Activated naive CD8-positive, alpha-beta T cell treated with anti-CD3 and anti-CD28 coated beads for 36 hours (primary cell): ENCODE measurements at regions not wholly inside any gene's neighbourhood (a gene's known extent, or its start where the extent isn't known, plus 50 kb on each side); places are given as distances from the start of the nearest gene placed in this dataset.

ENCODE experiments used
- DNase-seq: peaks from one replicate; pipeline ENCODE4 v3.0.0; 2021
- H3K27ac Mint-ChIP-seq: one replicate; pipeline ENCODE4 v1.8.0; 2022; ENCODE audit warnings: mild to moderate bottlenecking, moderate library complexity, mixed read lengths
- H3K27me3 Mint-ChIP-seq: one replicate; pipeline ENCODE4 v1.8.0; 2022; ENCODE audit warnings: mild to moderate bottlenecking, mixed read lengths
- H3K36me3 Mint-ChIP-seq: one replicate; pipeline ENCODE4 v1.8.0; 2021; ENCODE audit warnings: mild to moderate bottlenecking, mixed read lengths
- H3K4me1 Mint-ChIP-seq: one replicate; pipeline ENCODE4 v1.8.0; 2021; ENCODE audit warnings: mixed read lengths
- H3K4me3 Mint-ChIP-seq: one replicate; pipeline ENCODE4 v1.8.0; 2022; ENCODE audit warnings: mild to moderate bottlenecking, moderate library complexity, mixed read lengths
- H3K9me3 Mint-ChIP-seq: one replicate; pipeline ENCODE4 v1.8.0; 2022; ENCODE audit warnings: mixed read lengths

GRCh38 chr13:47646298-47646697, 354.8 kb downstream of the SUCLA2 start:
- no peak for DNase-seq
- Mint-ChIP-seq H3K4me1 (no peaks in the 10 kb centered on the region), H3K9me3 (no peaks in the 10 kb centered on the region)

DNA sequence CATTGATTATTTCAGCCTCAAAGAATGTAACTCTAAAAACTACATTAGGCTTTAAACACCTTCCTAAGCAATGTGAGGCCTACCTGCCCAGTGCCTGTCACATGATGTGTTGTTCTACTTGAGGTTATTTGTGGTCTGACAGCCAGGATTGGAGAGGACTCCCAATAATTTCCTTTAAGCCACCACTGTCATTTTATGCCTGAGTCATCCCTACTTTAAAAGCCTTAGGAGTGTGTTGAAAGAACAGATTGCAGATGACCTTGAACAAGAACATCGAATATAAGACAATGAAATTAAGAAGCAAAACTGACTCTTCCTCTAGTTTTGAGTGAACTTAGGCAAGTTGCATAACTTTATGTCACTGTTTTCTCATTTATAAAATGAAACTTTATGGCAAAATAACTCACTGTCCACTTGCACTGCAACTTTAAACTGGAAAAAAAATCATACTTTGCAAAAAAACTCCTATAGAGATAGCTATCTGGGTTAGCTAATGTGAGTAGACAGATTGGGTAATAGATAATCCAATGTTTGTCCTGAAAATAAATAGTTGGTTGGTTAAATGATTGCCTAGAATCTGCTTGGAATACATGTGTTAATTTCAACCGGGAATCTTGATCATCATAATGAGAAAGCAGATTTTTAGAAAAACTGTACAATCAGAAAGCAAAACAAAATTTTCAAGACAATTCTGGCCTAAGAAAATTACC, 361.2 kb downstream of the SUCLA2 start:
- Mint-ChIP-seq H3K4me3 (no peak overlapping the region), H3K36me3 (no peaks in the 10 kb centered on the region), H3K4me1 (no peaks in the 10 kb centered on the region), H3K27ac (no peak overlapping the region), H3K9me3 (peaks cover 11% of the 10 kb centered on the region), H3K27me3 (no peaks in the 10 kb centered on the region)
- no peak for DNase-seq

More at GRCh38 chr13:47646298-47646697, 354.8 kb downstream of the SUCLA2 start:
- Mint-ChIP-seq H3K36me3 (no peaks in the 10 kb centered on the region), H3K27ac (no peak overlapping the region), H3K27me3 (no peaks in the 10 kb centered on the region), H3K4me3 (no peak overlapping the region)

DNA sequence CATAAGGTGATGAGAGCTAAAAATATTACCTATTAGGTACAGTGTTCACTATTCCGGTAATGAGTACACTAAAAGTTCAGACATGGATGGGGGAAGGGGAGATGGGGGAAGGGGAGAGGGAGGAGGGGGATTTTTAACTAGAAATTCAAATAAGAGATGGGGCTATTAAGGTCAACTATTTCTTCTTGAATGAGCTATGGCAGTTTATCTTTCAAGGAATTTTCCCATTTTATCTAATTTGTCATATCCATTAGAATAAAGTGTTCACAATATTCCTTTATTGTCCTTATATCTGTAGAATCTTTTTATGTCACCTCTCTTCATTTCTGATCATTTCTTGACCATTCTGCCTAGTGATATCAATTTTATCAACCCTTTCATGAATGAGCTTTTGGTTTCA, 362.4 kb downstream of the SUCLA2 start:
- no peaks in the 10 kb centered on the region for H3K36me3 Mint-ChIP-seq
- H3K4me1 Mint-ChIP-seq: no peaks in the 10 kb centered on the region
- no peak overlapping the region for H3K27ac Mint-ChIP-seq
- no peak overlapping the region for H3K4me3 Mint-ChIP-seq
- no peak for DNase-seq
- H3K27me3 Mint-ChIP-seq: no peaks in the 10 kb centered on the region
- peaks cover 13% of the 10 kb centered on the region for H3K9me3 Mint-ChIP-seq

DNA sequence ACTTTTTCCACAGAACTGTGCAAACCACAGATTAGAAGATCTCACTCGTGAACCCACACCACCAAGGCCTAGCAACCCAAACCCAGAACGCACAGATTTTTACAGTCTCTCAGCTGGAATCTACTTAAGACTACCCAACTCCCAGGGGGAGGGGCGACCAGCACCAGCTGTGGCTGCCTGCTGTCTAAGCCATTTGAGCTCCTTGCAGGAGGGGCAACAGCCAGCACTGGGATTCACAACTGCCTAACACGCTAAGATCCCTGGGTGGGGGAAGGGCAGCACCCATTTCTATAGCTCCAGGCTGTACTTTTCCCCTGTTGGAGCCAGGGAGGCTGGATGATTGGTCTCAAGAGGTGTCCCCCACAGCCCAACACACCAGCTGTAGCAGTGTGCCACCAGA, 368.8 kb downstream of the SUCLA2 start:
- H3K27me3 Mint-ChIP-seq: no peaks in the 10 kb centered on the region
- H3K4me3 Mint-ChIP-seq: no peak overlapping the region
- no peaks in the 10 kb centered on the region for H3K36me3 Mint-ChIP-seq
- H3K27ac Mint-ChIP-seq: no peak overlapping the region
- H3K9me3 Mint-ChIP-seq: peaks cover 18% of the 10 kb centered on the region
- DNase-seq: no peak
- H3K4me1 Mint-ChIP-seq: no peaks in the 10 kb centered on the region

DNA sequence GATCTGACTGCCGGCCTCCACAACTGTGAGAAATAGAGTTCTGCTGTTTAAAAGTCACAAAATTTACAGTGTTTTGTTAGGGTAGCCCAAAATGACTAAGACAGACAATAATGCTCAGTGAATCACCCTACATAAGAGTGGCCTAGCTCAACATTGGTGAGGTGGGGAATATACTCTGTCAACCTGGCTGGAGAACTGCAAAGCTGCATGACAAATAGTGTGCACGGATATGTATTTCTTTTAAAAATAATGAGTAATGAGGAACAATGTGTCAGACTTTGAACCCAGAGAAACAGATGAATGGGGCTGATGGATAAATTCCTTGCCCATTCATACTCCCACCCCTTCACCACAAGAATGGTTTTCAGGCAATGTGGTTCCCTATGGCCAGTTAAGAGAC, 372.4 kb downstream of the SUCLA2 start:
- no peaks in the 10 kb centered on the region for H3K36me3 Mint-ChIP-seq
- no peak for DNase-seq

GRCh38 chr13:47623862-47624261, 377.2 kb downstream of the SUCLA2 start:
- no peak for DNase-seq
- H3K27ac Mint-ChIP-seq: no peak overlapping the region
- H3K36me3 Mint-ChIP-seq: no peaks in the 10 kb centered on the region
- H3K4me1 Mint-ChIP-seq: no peaks in the 10 kb centered on the region
- no peaks in the 10 kb centered on the region for H3K9me3 Mint-ChIP-seq
- no peaks in the 10 kb centered on the region for H3K27me3 Mint-ChIP-seq
- no peak overlapping the region for H3K4me3 Mint-ChIP-seq

More for the DNA sequence above, 372.4 kb downstream of the SUCLA2 start:
- H3K27ac Mint-ChIP-seq: no peak overlapping the region
- no peak overlapping the region for H3K4me3 Mint-ChIP-seq
- peaks cover 4% of the 10 kb centered on the region for H3K9me3 Mint-ChIP-seq
- no peaks in the 10 kb centered on the region for H3K4me1 Mint-ChIP-seq
- H3K27me3 Mint-ChIP-seq: no peaks in the 10 kb centered on the region

DNA sequence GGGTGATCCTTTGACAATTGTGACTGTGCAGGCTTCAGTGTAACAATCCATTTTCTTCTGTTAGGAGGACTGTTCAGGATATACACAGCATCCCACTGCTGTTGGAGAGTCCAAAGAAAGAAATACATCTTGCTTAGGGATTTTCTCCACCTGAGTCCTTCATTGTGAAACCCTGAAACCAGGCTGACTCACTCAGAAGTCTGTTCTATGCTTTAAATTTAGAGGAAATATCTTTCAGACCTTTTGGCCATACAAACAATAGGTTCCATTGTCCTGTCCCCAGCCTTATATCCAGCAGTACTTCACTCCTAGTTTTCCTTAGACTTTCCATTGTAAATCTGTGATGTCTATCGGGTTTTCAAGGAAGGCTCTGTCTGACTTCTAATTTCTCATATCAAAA, 379.1 kb downstream of the SUCLA2 start:
- no peaks in the 10 kb centered on the region for H3K4me1 Mint-ChIP-seq
- H3K4me3 Mint-ChIP-seq: no peak overlapping the region
- no peak overlapping the region for H3K27ac Mint-ChIP-seq
- DNase-seq: no peak
- no peaks in the 10 kb centered on the region for H3K9me3 Mint-ChIP-seq
- H3K27me3 Mint-ChIP-seq: no peaks in the 10 kb centered on the region
- H3K36me3 Mint-ChIP-seq: no peaks in the 10 kb centered on the region

DNA sequence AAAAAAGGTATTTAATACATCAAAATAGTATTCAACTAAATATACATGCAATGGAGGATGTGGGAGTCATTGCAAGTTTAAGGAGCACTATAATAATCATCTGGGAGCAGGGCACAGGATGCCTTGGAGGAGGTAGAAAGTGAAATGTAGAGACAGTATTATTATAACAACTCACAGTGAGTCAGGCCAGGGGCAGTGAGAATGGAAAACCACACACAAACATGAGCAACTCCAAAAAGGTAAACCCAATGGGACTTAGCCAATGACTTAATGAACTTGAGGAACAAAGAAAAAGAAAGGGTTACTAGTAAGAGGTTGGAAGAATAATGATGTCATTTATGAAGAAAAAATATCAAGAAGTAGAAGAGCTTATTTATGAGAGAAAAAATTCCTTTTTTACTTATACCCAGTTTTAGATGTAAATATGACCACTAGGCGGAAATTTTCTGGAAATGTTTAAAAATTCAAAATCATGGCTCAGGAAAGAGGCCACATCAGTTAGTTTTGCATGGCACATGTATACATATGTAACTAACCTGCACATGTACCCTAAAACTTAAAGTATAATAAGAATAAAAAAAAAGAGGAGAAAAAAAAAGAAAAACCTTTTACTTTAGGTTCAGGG, 389.3 kb downstream of the SUCLA2 start:
- Mint-ChIP-seq H3K36me3 (no peaks in the 10 kb centered on the region), H3K27ac (no peak overlapping the region), H3K27me3 (peaks cover 7% of the 10 kb centered on the region), H3K4me1 (no peaks in the 10 kb centered on the region), H3K9me3 (peaks cover 8% of the 10 kb centered on the region), H3K4me3 (no peak overlapping the region)
- no peak for DNase-seq

DNA sequence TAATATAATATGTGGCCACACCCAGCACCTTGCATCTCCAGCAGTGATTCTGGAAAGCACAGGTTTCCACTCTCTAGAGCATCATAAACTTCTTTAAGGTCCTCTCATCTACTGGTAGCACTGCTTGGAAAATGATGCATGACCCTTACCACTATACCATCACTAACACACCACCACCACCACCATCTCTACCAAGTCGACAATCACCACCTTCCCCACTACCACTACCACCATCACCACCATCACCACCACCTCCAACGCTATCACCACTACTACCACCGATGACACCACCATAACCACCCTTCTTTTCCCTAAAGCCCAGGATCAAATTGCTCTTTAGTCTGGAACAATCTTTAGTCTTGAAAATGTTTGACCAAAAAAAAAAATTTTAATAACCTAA, 390.4 kb downstream of the SUCLA2 start:
- no peak for DNase-seq
- Mint-ChIP-seq H3K4me3 (no peak overlapping the region), H3K27me3 (peaks cover 5% of the 10 kb centered on the region), H3K4me1 (no peaks in the 10 kb centered on the region), H3K27ac (no peak overlapping the region), H3K36me3 (no peaks in the 10 kb centered on the region), H3K9me3 (peaks cover 8% of the 10 kb centered on the region)

- Mint-ChIP-seq H3K9me3 (peaks cover 8% of the 10 kb centered on the region), H3K4me3 (no peak overlapping the region), H3K4me1 (no peaks in the 10 kb centered on the region), H3K27ac (no peak overlapping the region), H3K27me3 (peaks cover 4% of the 10 kb centered on the region), H3K36me3 (no peaks in the 10 kb centered on the region)
- DNase-seq: no peak
Measured at GRCh38 chr13:47603365-47603764, 397.7 kb downstream of the SUCLA2 start.

- no peak overlapping the region for H3K27ac Mint-ChIP-seq
- peaks cover 4% of the 10 kb centered on the region for H3K27me3 Mint-ChIP-seq
- no peaks in the 10 kb centered on the region for H3K4me1 Mint-ChIP-seq
- no peak overlapping the region for H3K4me3 Mint-ChIP-seq
- peaks cover 8% of the 10 kb centered on the region for H3K9me3 Mint-ChIP-seq
- no peak for DNase-seq
- H3K36me3 Mint-ChIP-seq: no peaks in the 10 kb centered on the region
Measured at GRCh38 chr13:47598340-47598911, 402.6 kb downstream of the SUCLA2 start.

DNA sequence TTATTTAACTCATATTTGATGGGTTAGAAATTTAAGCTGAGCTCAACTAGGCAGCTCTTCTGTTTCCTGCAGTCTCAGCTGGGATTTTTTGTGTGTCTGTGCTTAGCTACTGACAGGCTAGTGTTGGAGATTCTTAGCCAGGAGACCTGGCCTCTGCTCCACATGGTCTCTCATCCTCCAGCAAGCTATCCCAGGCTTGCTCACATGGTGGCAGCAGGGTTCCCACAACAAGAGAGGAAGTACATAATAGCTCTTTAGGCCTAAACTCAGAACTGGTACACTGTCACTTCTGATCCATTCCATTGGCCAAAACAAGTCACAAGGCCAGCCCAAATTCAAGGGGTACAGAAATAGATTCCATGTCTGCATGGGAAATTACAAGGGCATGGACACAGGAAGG, 406.2 kb downstream of the SUCLA2 start:
- Mint-ChIP-seq H3K4me1 (no peaks in the 10 kb centered on the region), H3K4me3 (no peak overlapping the region), H3K27me3 (peaks cover 4% of the 10 kb centered on the region), H3K9me3 (peaks cover 9% of the 10 kb centered on the region), H3K27ac (no peak overlapping the region), H3K36me3 (no peaks in the 10 kb centered on the region)
- DNase-seq: no peak

- no peak overlapping the region for H3K27ac Mint-ChIP-seq
Measured at GRCh38 chr13:47592256-47592655, 408.8 kb downstream of the SUCLA2 start.

DNA sequence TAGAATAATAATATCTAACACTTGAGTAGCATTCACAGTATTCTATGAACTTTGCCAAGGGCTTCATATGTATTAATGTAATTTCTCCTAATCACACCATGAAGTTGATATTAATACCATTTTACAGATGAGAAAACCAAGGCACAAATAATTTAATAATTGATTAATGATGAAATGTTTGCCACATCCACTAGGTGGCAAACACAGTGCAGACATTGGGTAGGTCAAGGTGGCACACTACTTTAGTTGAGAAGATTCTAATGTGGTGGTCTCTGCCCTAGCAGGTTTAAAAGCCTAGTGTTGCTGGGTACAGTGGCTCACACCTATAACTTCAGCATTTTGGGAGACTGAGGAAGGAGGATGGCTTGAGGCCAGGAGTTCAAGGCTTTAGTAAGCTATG, 412.4 kb downstream of the SUCLA2 start:
- Mint-ChIP-seq H3K27me3 (no peaks in the 10 kb centered on the region), H3K27ac (no peak overlapping the region), H3K4me3 (no peak overlapping the region), H3K4me1 (no peaks in the 10 kb centered on the region), H3K9me3 (peaks cover 14% of the 10 kb centered on the region), H3K36me3 (no peaks in the 10 kb centered on the region)
- no peak for DNase-seq

More at GRCh38 chr13:47592256-47592655, 408.8 kb downstream of the SUCLA2 start:
- no peaks in the 10 kb centered on the region for H3K27me3 Mint-ChIP-seq
- DNase-seq: no peak
- no peaks in the 10 kb centered on the region for H3K4me1 Mint-ChIP-seq
- H3K4me3 Mint-ChIP-seq: no peak overlapping the region
- H3K36me3 Mint-ChIP-seq: no peaks in the 10 kb centered on the region
- H3K9me3 Mint-ChIP-seq: peaks cover 11% of the 10 kb centered on the region

DNA sequence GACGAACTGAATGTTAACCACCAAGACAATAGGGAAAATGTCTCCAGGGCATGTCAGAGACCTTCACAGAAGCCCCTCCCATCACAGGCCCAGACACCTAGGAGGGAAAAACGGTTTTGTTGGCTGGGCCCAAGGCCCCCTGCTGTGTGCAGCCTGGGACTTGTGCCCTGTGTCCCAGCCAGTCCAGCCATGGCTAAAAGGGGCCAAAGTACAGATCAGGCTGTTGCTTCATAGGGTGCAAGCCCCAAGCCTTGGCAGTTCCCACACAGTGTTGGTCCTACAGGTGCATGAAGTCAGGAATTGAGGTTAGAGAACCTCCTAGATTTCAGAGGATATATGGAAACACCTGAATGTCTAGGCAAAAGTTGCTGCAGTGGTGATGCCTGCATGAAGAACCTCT, 428.7 kb downstream of the SUCLA2 start:
- peaks cover 14% of the 10 kb centered on the region for H3K9me3 Mint-ChIP-seq
- no peaks in the 10 kb centered on the region for H3K4me1 Mint-ChIP-seq

DNA sequence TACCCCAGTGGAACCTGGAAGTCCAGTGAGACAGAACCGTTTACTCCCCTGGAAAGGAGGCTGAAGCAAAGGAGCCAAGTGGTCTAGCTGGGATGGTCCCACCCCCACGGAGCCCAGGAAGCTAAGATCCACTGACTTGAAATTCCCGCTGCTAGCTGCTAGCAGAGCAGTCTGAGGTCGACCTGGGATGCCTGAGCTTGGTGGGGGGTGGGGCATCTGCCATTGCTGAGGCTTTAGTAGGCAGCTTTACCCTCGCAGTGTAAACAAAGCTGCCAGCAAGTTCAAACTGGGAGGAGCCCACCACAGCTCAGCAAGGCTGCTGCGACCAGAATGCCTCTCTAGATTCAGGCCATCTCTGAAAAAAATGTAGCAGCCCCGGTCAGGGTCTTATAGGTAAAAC, 437.0 kb downstream of the SUCLA2 start:
- Mint-ChIP-seq H3K27me3 (no peaks in the 10 kb centered on the region), H3K9me3 (peaks cover 21% of the 10 kb centered on the region), H3K27ac (no peak overlapping the region), H3K36me3 (no peaks in the 10 kb centered on the region), H3K4me3 (no peak overlapping the region), H3K4me1 (no peaks in the 10 kb centered on the region)
- DNase-seq: no peak

More for the DNA sequence above, 428.7 kb downstream of the SUCLA2 start:
- H3K4me3 Mint-ChIP-seq: no peak overlapping the region
- no peaks in the 10 kb centered on the region for H3K36me3 Mint-ChIP-seq
- H3K27ac Mint-ChIP-seq: no peak overlapping the region
- no peaks in the 10 kb centered on the region for H3K27me3 Mint-ChIP-seq
- DNase-seq: no peak
